ENCODE measurements at regions not wholly inside any gene's neighbourhood (a gene's known extent, or its start where the extent isn't known, plus 50 kb on each side); places are given as distances from the start of the nearest gene placed in this dataset.
"Not testable (repeated sequence)": the region's sequence is repeated elsewhere in the genome, so short reads cannot be mapped to it uniquely, and the experiment has no call there.

GRCh38 chr16:9630985-9631384, 539.5 kb downstream of the HAPSTR1 start:
- H3K4me3 ChIP-seq (ENCODE audit: low read depth, low read length), result no peak overlapping the region
- TF ChIP-seq MAX (IDR thresholded peaks at IDR 0.05; ENCODE audit: low read depth, low read length) (no peak), MYC (IDR thresholded peaks at IDR 0.05; ENCODE audit: low read depth, low read length) (no peak), POLR2A (IDR thresholded peaks at IDR 0.05; ENCODE audit: extremely low read depth, insufficient read length) (no peak), CTCF (IDR thresholded peaks at IDR 0.05; ENCODE audit: low read depth, low read length) (no peak)
- no peak for DNase-seq (ENCODE audit: low read depth)

GRCh38 chr16:9633844-9634243, 542.4 kb downstream of the HAPSTR1 start:
- TF ChIP-seq CTCF (IDR thresholded peaks at IDR 0.05; ENCODE audit: low read depth, low read length), result no peak
- no peak for TF ChIP-seq POLR2A (IDR thresholded peaks at IDR 0.05; ENCODE audit: extremely low read depth, insufficient read length)
- no peak for TF ChIP-seq MAX (IDR thresholded peaks at IDR 0.05; ENCODE audit: low read depth, low read length)
- TF ChIP-seq MYC (IDR thresholded peaks at IDR 0.05; ENCODE audit: low read depth, low read length), result no peak
- no peak for DNase-seq (ENCODE audit: low read depth)
- no peak overlapping the region for H3K4me3 ChIP-seq (ENCODE audit: low read depth, low read length)

- H3K4me3 ChIP-seq (ENCODE audit: low read depth, low read length); DNase-seq (ENCODE audit: low read depth): not testable (repeated sequence)
These were observed 543.8 kb downstream of the HAPSTR1 start for GRCh38 chr16:9635150-9635720.

- no peak for DNase-seq (ENCODE audit: low read depth)
- H3K4me3 ChIP-seq (ENCODE audit: low read depth, low read length), result no peak overlapping the region
- no peak for TF ChIP-seq MAX (IDR thresholded peaks at IDR 0.05; ENCODE audit: low read depth, low read length)
- no peak for TF ChIP-seq MYC (IDR thresholded peaks at IDR 0.05; ENCODE audit: low read depth, low read length)
- TF ChIP-seq CTCF (IDR thresholded peaks at IDR 0.05; ENCODE audit: low read depth, low read length), result no peak
- no peak for TF ChIP-seq POLR2A (IDR thresholded peaks at IDR 0.05; ENCODE audit: extremely low read depth, insufficient read length)
These were observed 538.0 kb downstream of the GRIN2A start for GRCh38 chr16:9644258-9644657.

GRCh38 chr16:9645911-9646310, 536.3 kb downstream of the GRIN2A start:
- TF ChIP-seq MAX (IDR thresholded peaks at IDR 0.05; ENCODE audit: low read depth, low read length), result no peak
- TF ChIP-seq MYC (IDR thresholded peaks at IDR 0.05; ENCODE audit: low read depth, low read length), result no peak
- TF ChIP-seq POLR2A (IDR thresholded peaks at IDR 0.05; ENCODE audit: extremely low read depth, insufficient read length), result no peak
- DNase-seq (ENCODE audit: low read depth), result no peak
- no peak overlapping the region for H3K4me3 ChIP-seq (ENCODE audit: low read depth, low read length)

GRCh38 chr16:9647981-9648701, 534.1 kb downstream of the GRIN2A start:
- no peak overlapping the region for H3K4me3 ChIP-seq (ENCODE audit: low read depth, low read length)
- peak; percentile 31 for DNase-seq (ENCODE audit: low read depth)
- no peak for TF ChIP-seq MYC (IDR thresholded peaks at IDR 0.05; ENCODE audit: low read depth, low read length)
- TF ChIP-seq MAX (IDR thresholded peaks at IDR 0.05; ENCODE audit: low read depth, low read length), result no peak
- no peak for TF ChIP-seq POLR2A (IDR thresholded peaks at IDR 0.05; ENCODE audit: extremely low read depth, insufficient read length)
- peak; percentile 66 for TF ChIP-seq CTCF (IDR thresholded peaks at IDR 0.05; ENCODE audit: low read depth, low read length)

All from NB4 (cell line).